H1 (cell line): ENCODE measurements at regions not wholly inside any gene's neighbourhood (a gene's known extent, or its start where the extent isn't known, plus 50 kb on each side); places are given as distances from the start of the nearest gene placed in this dataset.

Experiments
- CTCF ChIA-PET: fragments of 300-600 bp; sonication (Branson Sonifier 250); formaldehyde crosslinking; loops from one replicate; lab custom pipeline; 2021; ENCODE audit not compliant: partially characterized antibody; lab: Charles Lee
- POLR2A ChIA-PET: fragments of 300-600 bp; sonication (Branson Sonifier 250); formaldehyde crosslinking; loops from one replicate; lab custom pipeline; 2021; ENCODE audit warnings: inconsistent platforms; ENCODE audit not compliant: partially characterized antibody; lab: Charles Lee
- DNase-seq, 2 experiments: peaks; one replicate each; pipeline versions ENCODE4 v3.0.0 to v3.0.0-alpha.2; 2010 to 2022; ENCODE audit warnings: low spot score in 2 of 2, low read depth in 1 of 2, mixed read lengths in 1 of 2
- FAIRE-seq: peaks from 2 replicates; lab custom pipeline; 2011; peaks lifted over from hg19 to GRCh38; lab: Jason Lieb, UNC
- H2AFZ ChIP-seq: 2 replicates; pipeline ENCODE4 v1.8.1; 2012; ENCODE audit warnings: low read length, inconsistent platforms
- H2AK5ac ChIP-seq: 2 replicates; pipeline ENCODE4 v1.6.1; 2013; ENCODE audit warnings: low read depth, low read length
- H2BK120ac ChIP-seq: replicated peaks from 2 replicates; pipeline ENCODE3; 2013; ENCODE audit warnings: low read depth, low read length, inconsistent platforms
- H2BK12ac ChIP-seq: 2 replicates; pipeline ENCODE4 v1.6.1; 2013; ENCODE audit warnings: low read depth, low read length
- H2BK15ac ChIP-seq: 2 replicates; pipeline ENCODE4 v1.6.1; 2013; ENCODE audit warnings: low read length
- H2BK20ac ChIP-seq: 2 replicates; pipeline ENCODE4 v1.6.1; 2013; ENCODE audit warnings: low read length
- H2BK5ac ChIP-seq: 2 replicates; pipeline ENCODE4 v1.6.1; 2013; ENCODE audit warnings: low read depth, low read length
- H3K14ac ChIP-seq: 2 replicates; pipeline ENCODE4 v1.6.1; 2013; ENCODE audit warnings: inconsistent platforms; ENCODE audit not compliant: insufficient read length
- H3K18ac ChIP-seq: 2 replicates; pipeline ENCODE4 v1.6.1; 2013; ENCODE audit warnings: low read length; ENCODE audit errors: extremely low read depth
- H3K23ac ChIP-seq: 2 replicates; pipeline ENCODE4 v1.6.1; 2013; ENCODE audit warnings: inconsistent platforms; ENCODE audit not compliant: insufficient read length
- H3K23me2 ChIP-seq: 2 replicates; pipeline ENCODE4 v1.6.1; 2013; ENCODE audit warnings: low read depth, low read length
- H3K27ac ChIP-seq: 2 replicates; pipeline ENCODE4 v1.6.1; 2011; ENCODE audit warnings: low read depth, low read length, inconsistent platforms
- H3K27me3 ChIP-seq, 4 experiments: replicated peaks in 1 of 4; 1 replicate in 1 of 4; 2 replicates in 3 of 4; pipeline versions ENCODE4 v1.6.1 to v1.8.1; 2011 to 2013; ENCODE audit warnings: low read length in 3 of 4, mild to moderate bottlenecking in 3 of 4, inconsistent platforms in 2 of 4, mixed read lengths in 2 of 4, moderate library complexity in 1 of 4; ENCODE audit not compliant: control insufficient read depth in 3 of 4, insufficient read depth in 3 of 4; ENCODE audit errors: extremely low read depth in 1 of 4
- H3K36me3 ChIP-seq, 4 experiments: 2 replicates each; pipeline versions ENCODE4 v1.6.1 to v1.8.1; 2011 to 2013; ENCODE audit warnings: mild to moderate bottlenecking in 4 of 4, low read length in 3 of 4, moderate library complexity in 2 of 4, control low read depth in 1 of 4, inconsistent platforms in 1 of 4; ENCODE audit not compliant: insufficient read depth in 4 of 4, control insufficient read depth in 2 of 4
- H3K4ac ChIP-seq: replicated peaks from 2 replicates; pipeline ENCODE3; 2013; ENCODE audit warnings: low read length, low read depth, mixed read lengths, inconsistent platforms; ENCODE audit not compliant: insufficient read length
- H3K4me1 ChIP-seq, 4 experiments: replicated peaks in 1 of 4; 1 replicate in 1 of 4; 2 replicates in 3 of 4; pipeline versions ENCODE4 v1.6.1 to v1.8.1; 2011 to 2013; ENCODE audit warnings: low read length in 3 of 4, inconsistent platforms in 2 of 4, mixed read lengths in 1 of 4; ENCODE audit not compliant: insufficient read depth in 4 of 4, control insufficient read depth in 3 of 4
- H3K4me2 ChIP-seq, 2 experiments: 2 replicates each; pipeline versions ENCODE4 v1.6.1 to v1.8.1; 2011 to 2013; ENCODE audit warnings: low read depth in 2 of 2, low read length in 2 of 2, control low read depth in 1 of 2, inconsistent platforms in 1 of 2, mild to moderate bottlenecking in 1 of 2; ENCODE audit not compliant: insufficient read depth in 1 of 2
- H3K4me3 ChIP-seq, 4 experiments: fragments of 200-600, 300-600 bp in 1 of 4; sonication (generic), shearing (Covaris generic), sonication (Bioruptor Twin) in 1 of 4; 2 replicates each; pipeline versions ENCODE4 v1.5.1 to v1.8.1; 2011 to 2016; ENCODE audit warnings: low read length in 4 of 4, low read depth in 3 of 4, control low read depth in 2 of 4, inconsistent platforms in 2 of 4, mild to moderate bottlenecking in 2 of 4, mixed read lengths in 1 of 4, moderate library complexity in 1 of 4; ENCODE audit not compliant: insufficient read depth in 2 of 4; ENCODE audit errors: extremely low read depth in 1 of 4
- H3K56ac ChIP-seq: replicated peaks from 2 replicates; pipeline ENCODE3; 2013; ENCODE audit warnings: low read depth, mild to moderate bottlenecking, mixed read lengths, low read length, inconsistent platforms; ENCODE audit not compliant: insufficient read length
- H3K79me1 ChIP-seq: 2 replicates; pipeline ENCODE4 v1.6.1; 2013; ENCODE audit warnings: low read depth, low read length, control low read depth
- H3K79me2 ChIP-seq, 2 experiments: 2 replicates each; pipeline versions ENCODE4 v1.6.1 to v1.8.1; 2012 to 2013; ENCODE audit warnings: low read length in 2 of 2, mild to moderate bottlenecking in 2 of 2, inconsistent platforms in 1 of 2; ENCODE audit not compliant: insufficient read depth in 2 of 2, control insufficient read depth in 1 of 2
- H3K9ac ChIP-seq, 4 experiments: replicated peaks in 1 of 4; 1 replicate in 1 of 4; 2 replicates in 3 of 4; pipeline versions ENCODE4 v1.6.1 to v1.8.1; 2011 to 2013; ENCODE audit warnings: low read depth in 3 of 4, low read length in 3 of 4, control low read depth in 2 of 4, mild to moderate bottlenecking in 2 of 4, moderate library complexity in 2 of 4, inconsistent platforms in 1 of 4; ENCODE audit errors: extremely low read depth in 1 of 4
- H3K9me3 ChIP-seq, 2 experiments: 2 replicates each; pipeline versions ENCODE4 v1.6.1 to v1.8.1; 2012 to 2013; ENCODE audit warnings: mild to moderate bottlenecking in 2 of 2, moderate library complexity in 2 of 2, control low read depth in 1 of 2, inconsistent platforms in 1 of 2, low read depth in 1 of 2, low read length in 1 of 2, mixed read lengths in 1 of 2; ENCODE audit not compliant: insufficient read depth in 2 of 2
- H4K20me1 ChIP-seq, 2 experiments: replicated peaks in 1 of 2; 2 replicates each; pipeline versions ENCODE3 to v1.8.1; 2011 to 2013; ENCODE audit warnings: inconsistent platforms in 2 of 2, low read length in 2 of 2, mild to moderate bottlenecking in 1 of 2; ENCODE audit not compliant: insufficient read depth in 2 of 2, control insufficient read depth in 1 of 2
- H4K5ac ChIP-seq: 2 replicates; pipeline ENCODE4 v1.6.1; 2013; ENCODE audit warnings: low read length, low read depth, mixed read lengths, inconsistent platforms; ENCODE audit not compliant: insufficient read length
- H4K8ac ChIP-seq: 2 replicates; pipeline ENCODE4 v1.8.0; 2013; ENCODE audit warnings: mild to moderate bottlenecking, moderate library complexity, low read length, inconsistent platforms; ENCODE audit not compliant: insufficient read depth; ENCODE audit errors: extremely low read depth
- H4K91ac ChIP-seq: replicated peaks from 2 replicates; pipeline ENCODE3; 2013; ENCODE audit warnings: low read length, mixed read lengths, inconsistent platforms; ENCODE audit not compliant: insufficient read length
- ASH2L ChIP-seq: fragments of 200-600, 300-600 bp; sonication (generic); IDR thresholded peaks from one replicate; pipeline ENCODE4 v1.7.1; 2017; ENCODE audit warnings: low read length
- HDAC2 ChIP-seq, 2 experiments: fragments of 300-600 bp in 1 of 2; sonication (generic) in 1 of 2; IDR thresholded peaks; 2 replicates each; pipeline ENCODE4 v1.6.1; 2011 to 2012; ENCODE audit warnings: low read depth in 2 of 2, low read length in 2 of 2, mild to moderate bottlenecking in 2 of 2, moderate library complexity in 2 of 2, borderline replicate concordance in 1 of 2, inconsistent platforms in 1 of 2
- HDAC6 ChIP-seq: IDR thresholded peaks from one replicate; pipeline ENCODE4 v1.7.1; 2012; ENCODE audit warnings: low read depth, mild to moderate bottlenecking, inconsistent platforms, low read length, moderate library complexity
- KDM4A ChIP-seq: IDR thresholded peaks from one replicate; pipeline ENCODE4 v1.7.1; 2012; ENCODE audit warnings: low read depth, mild to moderate bottlenecking, moderate library complexity, low read length, inconsistent platforms; ENCODE audit not compliant: severe bottlenecking
- RBBP5 ChIP-seq: IDR thresholded peaks from 2 replicates; pipeline ENCODE4 v1.7.1; 2012; ENCODE audit warnings: low read depth, mild to moderate bottlenecking, inconsistent platforms, low read length, moderate library complexity, borderline replicate concordance
- SAP30 ChIP-seq: fragments of 300-600 bp; sonication (generic); IDR thresholded peaks from 2 replicates; pipeline ENCODE4 v1.7.1; 2012; ENCODE audit warnings: low read length, moderate library complexity, mild to moderate bottlenecking, inconsistent platforms; ENCODE audit not compliant: insufficient read depth, insufficient replicate concordance
- SIRT6 ChIP-seq: IDR thresholded peaks from one replicate; pipeline ENCODE4 v1.7.1; 2012; ENCODE audit warnings: low read length, inconsistent platforms
- TEAD4 ChIP-seq: IDR thresholded peaks from 2 replicates; pipeline ENCODE4 v1.6.1; 2012; ENCODE audit warnings: low read depth, low read length, inconsistent platforms, mixed read lengths
- WGBS, 2 experiments: shearing (Covaris generic) in 1 of 2; methylation state at CpG; one replicate each; pipeline versions ENCODE4 v1.1.6 to v1.1.7; 2013 to 2015; ENCODE audit warnings: low lambda C conversion rate in 2 of 2, mixed read lengths in 2 of 2, inconsistent platforms in 1 of 2, low coverage in 1 of 2, missing lambda C conversion rate in 1 of 2; ENCODE audit not compliant: insufficient replicate concordance in 2 of 2, insufficient coverage in 1 of 2, insufficient read length in 1 of 2; ENCODE audit errors: extremely low coverage in 1 of 2, missing lambda C conversion rate in 1 of 2; 5-methylcytosine and 5-hydroxymethylcytosine counted together
- TF ChIP-seq, protein P1 (sequence below): IDR thresholded peaks from 2 replicates; pipeline ENCODE4 v1.6.1; 2012; ENCODE audit warnings: inconsistent platforms
- TF ChIP-seq, protein P2 (sequence below), 3 experiments: IDR thresholded peaks; 1 replicate in 2 of 3; 2 replicates in 1 of 3; pipeline versions ENCODE4 v1.5.1 to v1.6.1; 2011; ENCODE audit warnings: low read length in 3 of 3, mild to moderate bottlenecking in 3 of 3, inconsistent platforms in 2 of 3, low read depth in 1 of 3, moderate library complexity in 1 of 3; ENCODE audit not compliant: insufficient read depth in 1 of 3; ENCODE audit errors: control extremely low read depth in 1 of 3
- TF ChIP-seq, protein P3 (sequence below): IDR thresholded peaks from 2 replicates; pipeline ENCODE4 v1.6.1; 2012; ENCODE audit warnings: inconsistent platforms

DNA sequence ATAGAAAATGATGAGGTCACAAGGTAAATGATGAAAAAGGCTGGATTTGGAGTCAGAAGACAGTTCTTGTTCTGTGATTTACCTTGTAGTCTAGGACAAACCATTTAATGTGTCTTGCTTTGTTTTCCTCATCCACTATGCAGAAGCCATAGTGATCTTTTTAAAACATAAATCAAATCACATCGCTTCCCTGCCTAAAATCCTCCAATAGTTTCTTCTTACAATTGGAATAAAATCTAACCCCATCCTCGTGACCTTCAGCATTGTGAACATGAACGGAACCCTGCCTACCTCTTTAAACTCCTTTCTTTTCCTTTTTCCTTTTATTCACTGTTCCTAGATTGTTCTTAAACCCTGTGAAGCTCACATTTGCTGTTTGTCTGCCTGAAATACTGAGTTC is 204.9 kb upstream of the SAMSN1 start:
- H4K8ac ChIP-seq, result no peak overlapping the region
- peaks cover 0 to 1% (median 0%) of the 10 kb centered on the region in 4 experiments; a peak in 1 of 7 replicates for H3K27me3 ChIP-seq
- no peak overlapping the region for H2BK120ac ChIP-seq
- H3K36me3 ChIP-seq, result no peaks in the 10 kb centered on the region
- H3K23ac ChIP-seq, result no peak overlapping the region
- no peaks in the 10 kb centered on the region for H3K4me1 ChIP-seq
- POLR2A ChIA-PET, result no interaction called here
- H3K4me3 ChIP-seq, result no peak overlapping the region
- no peak overlapping the region for H2BK12ac ChIP-seq
- no peak overlapping the region for H3K4me2 ChIP-seq
- DNase-seq (no peak), FAIRE-seq (no peak)
- no peaks in the 10 kb centered on the region for H3K9me3 ChIP-seq
- H3K27ac ChIP-seq, result no peak overlapping the region
- no peak overlapping the region for H2AK5ac ChIP-seq
- H2BK5ac ChIP-seq, result no peak overlapping the region
- H4K5ac ChIP-seq, result no peak overlapping the region
- H2BK15ac ChIP-seq, result no peak overlapping the region
- H3K14ac ChIP-seq, result no peak overlapping the region
- 77% methylated on average over 3 of the region's 3 CpGs; no CpG with 5 or more reads in 1 of the 2 experiments for WGBS, 2 experiments
- H3K18ac ChIP-seq, result no peak overlapping the region
- H3K9ac ChIP-seq, result no peak overlapping the region
- no peaks in the 10 kb centered on the region for H4K20me1 ChIP-seq
- no peaks in the 10 kb centered on the region for H3K23me2 ChIP-seq
- H3K56ac ChIP-seq, result no peak overlapping the region
- H3K79me1 ChIP-seq, result no peaks in the 10 kb centered on the region
- peak overlapping the region; percentile 90 for H2AFZ ChIP-seq
- CTCF ChIA-PET, result no interaction called here
- no peak overlapping the region for H2BK20ac ChIP-seq
- TF ChIP-seq TEAD4 (no peak), RBBP5 (no peak), SAP30 (no peak), KDM4A (no peak), ASH2L (no peak), HDAC6 (no peak), SIRT6 (no peak), HDAC2 (IDR thresholded peaks at IDR 0.05; ENCODE audit: borderline replicate concordance in 1 of 2, low read depth in 2 of 2, low read length in 2 of 2) (no peak)
- TF ChIP-seq, protein P1, sequence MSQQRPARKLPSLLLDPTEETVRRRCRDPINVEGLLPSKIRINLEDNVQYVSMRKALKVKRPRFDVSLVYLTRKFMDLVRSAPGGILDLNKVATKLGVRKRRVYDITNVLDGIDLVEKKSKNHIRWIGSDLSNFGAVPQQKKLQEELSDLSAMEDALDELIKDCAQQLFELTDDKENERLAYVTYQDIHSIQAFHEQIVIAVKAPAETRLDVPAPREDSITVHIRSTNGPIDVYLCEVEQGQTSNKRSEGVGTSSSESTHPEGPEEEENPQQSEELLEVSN, result no peak
- TF ChIP-seq, protein P2, sequence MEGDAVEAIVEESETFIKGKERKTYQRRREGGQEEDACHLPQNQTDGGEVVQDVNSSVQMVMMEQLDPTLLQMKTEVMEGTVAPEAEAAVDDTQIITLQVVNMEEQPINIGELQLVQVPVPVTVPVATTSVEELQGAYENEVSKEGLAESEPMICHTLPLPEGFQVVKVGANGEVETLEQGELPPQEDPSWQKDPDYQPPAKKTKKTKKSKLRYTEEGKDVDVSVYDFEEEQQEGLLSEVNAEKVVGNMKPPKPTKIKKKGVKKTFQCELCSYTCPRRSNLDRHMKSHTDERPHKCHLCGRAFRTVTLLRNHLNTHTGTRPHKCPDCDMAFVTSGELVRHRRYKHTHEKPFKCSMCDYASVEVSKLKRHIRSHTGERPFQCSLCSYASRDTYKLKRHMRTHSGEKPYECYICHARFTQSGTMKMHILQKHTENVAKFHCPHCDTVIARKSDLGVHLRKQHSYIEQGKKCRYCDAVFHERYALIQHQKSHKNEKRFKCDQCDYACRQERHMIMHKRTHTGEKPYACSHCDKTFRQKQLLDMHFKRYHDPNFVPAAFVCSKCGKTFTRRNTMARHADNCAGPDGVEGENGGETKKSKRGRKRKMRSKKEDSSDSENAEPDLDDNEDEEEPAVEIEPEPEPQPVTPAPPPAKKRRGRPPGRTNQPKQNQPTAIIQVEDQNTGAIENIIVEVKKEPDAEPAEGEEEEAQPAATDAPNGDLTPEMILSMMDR (IDR thresholded peaks at IDR 0.05; ENCODE audit: control extremely low read depth in 1 of 3, insufficient read depth in 1 of 3, low read depth in 1 of 3, low read length in 3 of 3), result no peak
- TF ChIP-seq, protein P3, sequence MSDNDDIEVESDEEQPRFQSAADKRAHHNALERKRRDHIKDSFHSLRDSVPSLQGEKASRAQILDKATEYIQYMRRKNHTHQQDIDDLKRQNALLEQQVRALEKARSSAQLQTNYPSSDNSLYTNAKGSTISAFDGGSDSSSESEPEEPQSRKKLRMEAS, result no peak
- H3K79me2 ChIP-seq, result no peaks in the 10 kb centered on the region
- H4K91ac ChIP-seq, result no peak overlapping the region
- H3K4ac ChIP-seq, result no peak overlapping the region
